ENCODE measurements at regions not wholly inside any gene's neighbourhood (a gene's known extent, or its start where the extent isn't known, plus 50 kb on each side); places are given as distances from the start of the nearest gene placed in this dataset.
"Not testable (repeated sequence)": the region's sequence is repeated elsewhere in the genome, so short reads cannot be mapped to it uniquely, and the experiment has no call there.

GRCh38 chr4:54449999-54450398 lies 207.8 kb upstream of the KIT start:
- WGBS (ENCODE audit: low lambda C conversion rate): 44% methylated on average over 5 of the region's 5 CpGs
- CTCF ChIA-PET: interaction anchor here (1.8 kb wide), 1 partner anchor 10 kb away, joined by 7 read pairs; no protein-coding TSS in a partner anchor
- POLR2A ChIA-PET: no interaction called here
- TF ChIP-seq EZH2phosphoT487 (IDR thresholded peaks at IDR 0.05; ENCODE audit: borderline replicate concordance, low read depth) (no peak), FOSL2 (IDR thresholded peaks at IDR 0.05; ENCODE audit: borderline replicate concordance, low read depth) (no peak), REST (IDR thresholded peaks at IDR 0.05; ENCODE audit: low read depth, low read length) (no peak), NFIC (IDR thresholded peaks at IDR 0.05; ENCODE audit: borderline replicate concordance) (no peak), ZBTB33 (IDR thresholded peaks at IDR 0.05; ENCODE audit: borderline replicate concordance, low read depth) (no peak), MEF2A (IDR thresholded peaks at IDR 0.05; ENCODE audit: borderline replicate concordance, low read depth) (no peak), RFX5 (IDR thresholded peaks at IDR 0.05; ENCODE audit: low read length) (no peak), YY1 (IDR thresholded peaks at IDR 0.05; ENCODE audit: low read depth) (no peak), ELF1 (IDR thresholded peaks at IDR 0.05) (no peak), PBX3 (IDR thresholded peaks at IDR 0.05) (no peak)
- H2AFZ ChIP-seq (ENCODE audit: low read depth): no peak overlapping the region
- H3K9me3 ChIP-seq: no peaks in the 10 kb centered on the region
- no peak for DNase-seq
- H3K9ac ChIP-seq: no peak overlapping the region
- no peaks in the 10 kb centered on the region for H3K36me3 ChIP-seq (replicated peaks in 1 of 2; ENCODE audit: control insufficient read depth in 1 of 2, insufficient read depth in 2 of 2, low read length in 1 of 2)
- H4K20me1 ChIP-seq (ENCODE audit: insufficient read depth): no peaks in the 10 kb centered on the region
- no peak overlapping the region for H3K4me3 ChIP-seq (ENCODE audit: low read depth in 2 of 2, low read length in 1 of 2)
- H3K27me3 ChIP-seq (ENCODE audit: insufficient read depth): no peaks in the 10 kb centered on the region
- no peak overlapping the region for H3K27ac ChIP-seq (ENCODE audit: low read depth in 2 of 2, low read length in 1 of 2)
- H3F3A ChIP-seq (replicated peaks; ENCODE audit: insufficient read depth): no peaks in the 10 kb centered on the region
- no peaks in the 10 kb centered on the region for H3K79me2 ChIP-seq (ENCODE audit: insufficient read depth)
- H3K4me1 ChIP-seq (ENCODE audit: control insufficient read depth in 1 of 2, insufficient read depth in 2 of 2, low read depth in 1 of 2, low read length in 1 of 2): no peaks in the 10 kb centered on the region
- no peak overlapping the region for H3K4me2 ChIP-seq
- no peaks in the 10 kb centered on the region for H3K9me2 ChIP-seq

GRCh38 chr4:54466960-54467359 lies 190.8 kb upstream of the KIT start:
- H3K27ac ChIP-seq (ENCODE audit: low read depth in 2 of 2, low read length in 1 of 2); H3K9me3 ChIP-seq; H3K36me3 ChIP-seq (replicated peaks in 1 of 2; ENCODE audit: control insufficient read depth in 1 of 2, insufficient read depth in 2 of 2, low read length in 1 of 2); H4K20me1 ChIP-seq (ENCODE audit: insufficient read depth); H3K9me2 ChIP-seq; H3K4me2 ChIP-seq; H2AFZ ChIP-seq (ENCODE audit: low read depth); H3K4me3 ChIP-seq (ENCODE audit: low read depth in 2 of 2, low read length in 1 of 2); H3K4me1 ChIP-seq (ENCODE audit: control insufficient read depth in 1 of 2, insufficient read depth in 2 of 2, low read depth in 1 of 2, low read length in 1 of 2); CTCF ChIA-PET; H3K27me3 ChIP-seq (ENCODE audit: insufficient read depth); H3K9ac ChIP-seq; DNase-seq; POLR2A ChIA-PET; H3K79me2 ChIP-seq (ENCODE audit: insufficient read depth); H3F3A ChIP-seq (replicated peaks; ENCODE audit: insufficient read depth): not testable (repeated sequence)
- 51% methylated on average over 9 of the region's 9 CpGs for WGBS (ENCODE audit: low lambda C conversion rate)
